Activated CD8-positive, alpha-beta T cell treated with anti-CD3 and anti-CD28 coated beads for 36 hours (primary cell): ENCODE measurements at regions not wholly inside any gene's neighbourhood (a gene's known extent, or its start where the extent isn't known, plus 50 kb on each side); places are given as distances from the start of the nearest gene placed in this dataset.

Experiments used
- ATAC-seq: fragments of 200-7000 bp; cut with Tn5 transposase; one replicate; pipeline ENCODE4 v1.10.0; 2021; ENCODE audit warnings: mild to moderate bottlenecking, moderate library complexity
- CTCF ChIA-PET: fragments of 350-600 bp; sonication (Branson Sonifier 250); formaldehyde crosslinking; loops from one replicate; lab custom pipeline; 2021; ENCODE audit warnings: antibody characterized with exemption; lab: Charles Lee
- POLR2A ChIA-PET: fragments of 350-600 bp; sonication (Branson Sonifier 250); formaldehyde crosslinking; loops from one replicate; lab custom pipeline; 2021; ENCODE audit warnings: antibody characterized with exemption; lab: Charles Lee
- DNase-seq: peaks from one replicate; pipeline ENCODE4 v3.0.0-alpha.2; 2020
- H3K27ac Mint-ChIP-seq: one replicate; pipeline ENCODE4 v1.8.0; 2021; ENCODE audit warnings: mild to moderate bottlenecking, mixed read lengths
- H3K27me3 Mint-ChIP-seq: one replicate; pipeline ENCODE4 v1.8.0; 2021; ENCODE audit warnings: mixed read lengths
- H3K36me3 Mint-ChIP-seq: one replicate; pipeline ENCODE4 v1.8.0; 2021; ENCODE audit warnings: low read depth, mixed read lengths
- H3K4me1 Mint-ChIP-seq: one replicate; pipeline ENCODE4 v1.8.0; 2021; ENCODE audit warnings: low read depth, mixed read lengths
- H3K4me3 Mint-ChIP-seq: one replicate; pipeline ENCODE4 v1.8.0; 2021; ENCODE audit warnings: mild to moderate bottlenecking, moderate library complexity, mixed read lengths
- H3K9me3 Mint-ChIP-seq: one replicate; pipeline ENCODE4 v1.8.0; 2021; ENCODE audit warnings: mixed read lengths
- CTCF ChIP-seq: fragments of 200-600 bp; IDR thresholded peaks from one replicate; pipeline ENCODE4 v1.8.0; 2022; ENCODE audit warnings: antibody characterized with exemption, mild to moderate bottlenecking
- intact Hi-C: fragments of 100-400 bp; cut with micrococcal nuclease; formaldehyde crosslinking; loops from one replicate; pipeline ENCODE4 v1.10.0; 2022

DNA sequence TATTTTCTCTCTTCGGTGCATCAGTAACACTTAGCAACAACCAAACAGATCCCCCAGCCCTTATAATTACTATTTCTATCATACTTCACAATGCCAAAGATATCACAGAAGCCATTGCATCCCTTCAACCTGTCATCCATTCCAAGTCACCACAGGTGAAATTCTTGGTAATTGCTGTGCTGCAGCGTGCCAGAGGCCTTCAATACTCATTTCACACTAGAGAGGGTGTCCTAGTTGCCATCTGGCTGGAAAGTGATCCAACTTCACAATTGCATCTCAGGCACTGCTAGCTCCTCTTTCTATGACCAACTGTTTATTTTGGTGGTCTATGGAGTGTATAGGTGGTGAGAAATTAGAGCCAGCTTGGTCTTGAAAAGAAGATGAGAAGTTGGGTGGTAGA lies 131.2 kb downstream of the NUP35 start:
- TF ChIP-seq CTCF = no peak
- intact Hi-C loops = no loop called here

GRCh38 chr2:183259921-183260320 lies 135.7 kb downstream of the NUP35 start:
- no peaks in the 10 kb centered on the region for H3K36me3 Mint-ChIP-seq
- H3K4me1 Mint-ChIP-seq = no peaks in the 10 kb centered on the region
- ChIA-PET CTCF (no interaction called here), POLR2A (no interaction called here)
- ATAC-seq (no peak), DNase-seq (no peak)
- H3K27me3 Mint-ChIP-seq = no peaks in the 10 kb centered on the region
- intact Hi-C loops = no loop called here
- TF ChIP-seq CTCF = no peak
- no peak overlapping the region for H3K27ac Mint-ChIP-seq
- H3K9me3 Mint-ChIP-seq = peaks cover 2% of the 10 kb centered on the region
- H3K4me3 Mint-ChIP-seq = no peak overlapping the region

More for the DNA sequence above, 131.2 kb downstream of the NUP35 start:
- ChIA-PET POLR2A (no interaction called here), CTCF (no interaction called here)
- ATAC-seq (no peak), DNase-seq (no peak)
- Mint-ChIP-seq H3K27me3 (no peaks in the 10 kb centered on the region), H3K27ac (no peak overlapping the region), H3K4me1 (no peaks in the 10 kb centered on the region), H3K9me3 (no peaks in the 10 kb centered on the region), H3K4me3 (no peak overlapping the region), H3K36me3 (no peaks in the 10 kb centered on the region)

DNA sequence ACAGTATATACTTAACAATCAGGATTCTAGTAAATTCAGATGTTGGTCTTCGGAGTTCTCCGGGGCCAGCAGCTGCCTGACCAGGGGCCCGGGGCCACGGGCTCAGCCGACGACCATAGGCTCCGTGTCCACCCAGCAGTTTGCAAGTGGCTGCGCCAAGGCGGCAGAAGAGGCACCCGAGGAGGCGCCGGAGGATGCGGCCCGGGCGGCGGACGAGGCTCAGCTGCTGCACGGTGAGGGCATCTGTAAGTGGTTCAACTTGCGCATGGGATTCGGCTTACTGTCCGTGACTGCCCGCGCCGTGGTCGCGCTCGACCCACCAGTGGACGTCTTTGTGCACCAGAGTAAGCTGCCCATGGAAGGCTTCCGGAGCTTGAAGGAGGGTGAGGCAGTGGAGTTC lies 136.3 kb downstream of the NUP35 start:
- no peak for TF ChIP-seq CTCF
- ChIA-PET CTCF (no interaction called here), POLR2A (no interaction called here)
- intact Hi-C loops = no loop called here
- H3K9me3 Mint-ChIP-seq = peaks cover 2% of the 10 kb centered on the region
- H3K27me3 Mint-ChIP-seq = no peaks in the 10 kb centered on the region
- H3K4me3 Mint-ChIP-seq = no peak overlapping the region
- no peak for ATAC-seq
- H3K27ac Mint-ChIP-seq = no peak overlapping the region
- H3K4me1 Mint-ChIP-seq = no peaks in the 10 kb centered on the region
- no peak for DNase-seq
- no peaks in the 10 kb centered on the region for H3K36me3 Mint-ChIP-seq

DNA sequence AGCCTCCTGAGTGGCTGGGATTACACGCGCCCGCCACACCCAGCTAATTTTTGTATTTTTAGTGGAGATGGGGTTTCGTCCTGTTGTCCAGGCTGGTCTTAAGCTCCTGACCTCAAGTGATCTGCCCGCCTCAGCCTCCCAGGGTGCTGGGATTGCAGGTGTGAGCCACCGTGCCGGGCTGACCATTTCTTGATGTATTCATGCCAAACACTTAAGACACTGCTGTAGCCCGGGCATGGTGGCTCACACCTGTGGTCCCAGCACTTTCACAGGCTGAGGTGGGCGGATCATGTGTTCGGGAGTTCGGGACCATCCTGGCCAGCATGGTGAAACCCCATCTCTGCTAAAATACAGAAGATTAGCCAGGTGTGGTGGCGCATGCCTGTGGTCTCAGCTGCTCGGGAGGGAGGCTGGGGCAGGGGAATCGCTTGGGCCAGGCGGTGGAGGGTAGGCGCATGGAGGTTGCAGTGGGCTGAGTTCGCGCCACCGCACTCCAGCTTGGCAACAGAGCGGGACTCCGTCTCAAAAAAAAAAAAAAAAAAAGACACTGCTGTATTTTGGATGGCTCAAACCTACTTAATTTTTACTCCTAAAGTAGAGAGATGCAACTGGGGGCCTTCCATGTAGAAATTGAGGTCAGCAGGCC lies 140.8 kb downstream of the NUP35 start:
- intact Hi-C loops = no loop called here
- ChIA-PET POLR2A (no interaction called here), CTCF (no interaction called here)
- Mint-ChIP-seq H3K27ac (no peak overlapping the region), H3K36me3 (no peaks in the 10 kb centered on the region), H3K27me3 (no peaks in the 10 kb centered on the region), H3K9me3 (peaks cover 6% of the 10 kb centered on the region), H3K4me1 (no peaks in the 10 kb centered on the region), H3K4me3 (no peak overlapping the region)
- TF ChIP-seq CTCF = no peak
- no peak for ATAC-seq
- DNase-seq = no peak

GRCh38 chr2:183267148-183267827 lies 143.0 kb downstream of the NUP35 start:
- Mint-ChIP-seq H3K4me3 (no peak overlapping the region), H3K27ac (no peak overlapping the region), H3K9me3 (peaks cover 7% of the 10 kb centered on the region), H3K4me1 (no peaks in the 10 kb centered on the region), H3K36me3 (no peaks in the 10 kb centered on the region), H3K27me3 (no peaks in the 10 kb centered on the region)
- no peak for DNase-seq
- TF ChIP-seq CTCF = no peak
- intact Hi-C loops = no loop called here
- no peak for ATAC-seq
- ChIA-PET POLR2A (no interaction called here), CTCF (no interaction called here)
